Kasumi-1 (cell line): ENCODE measurements at regions not wholly inside any gene's neighbourhood (a gene's known extent, or its start where the extent isn't known, plus 50 kb on each side); places are given as distances from the start of the nearest gene placed in this dataset.
"Not testable (repeated sequence)": the region's sequence is repeated elsewhere in the genome, so short reads cannot be mapped to it uniquely, and the experiment has no call there.

Experiments
- DNase-seq, 2 experiments: peaks; one replicate each; lab custom pipeline; 2025; lab: John Stamatoyannopoulos, UW

DNA sequence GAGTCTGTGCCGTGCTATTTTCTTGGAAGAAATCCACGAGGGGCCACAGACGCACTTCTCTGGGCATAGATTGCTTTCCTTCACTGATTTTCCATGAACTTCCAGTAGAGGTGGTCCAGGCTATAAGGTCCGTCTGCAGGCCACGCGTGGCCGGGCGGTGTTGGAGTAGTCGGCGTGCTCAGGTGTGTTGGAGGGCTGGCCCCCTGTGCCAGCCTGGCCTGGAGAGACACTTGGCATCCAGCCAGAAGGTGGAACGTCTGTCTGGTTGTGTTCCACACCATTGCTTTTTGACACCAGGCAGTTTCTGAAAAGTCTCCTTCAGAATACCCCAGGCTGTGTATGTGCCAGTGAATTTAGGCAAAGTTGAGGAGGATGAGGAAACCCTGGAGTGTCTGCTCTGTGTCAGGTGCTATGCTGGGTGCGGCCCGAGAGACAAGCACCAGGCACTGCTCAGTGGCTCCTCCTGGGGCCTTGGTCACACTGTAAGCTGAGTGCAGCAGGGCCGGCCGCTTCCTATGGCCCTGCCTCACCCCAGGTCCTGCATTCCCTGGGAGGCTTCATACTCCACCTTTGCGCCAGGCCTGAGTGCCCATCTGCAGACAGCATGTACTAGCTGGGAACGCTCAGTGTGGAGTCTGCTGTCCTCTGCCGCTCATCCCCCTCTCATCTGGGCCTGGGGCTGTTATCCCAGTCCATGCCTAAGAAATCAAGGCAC, 52.1 kb upstream of the TAMM41 start:
- no peak for DNase-seq

GRCh38 chr3:11899389-11899788, 52.7 kb upstream of the TAMM41 start:
- DNase-seq, result not testable (repeated sequence)

- DNase-seq, result no peak
These were observed 53.1 kb upstream of the TAMM41 start for GRCh38 chr3:11899826-11900225.

DNA sequence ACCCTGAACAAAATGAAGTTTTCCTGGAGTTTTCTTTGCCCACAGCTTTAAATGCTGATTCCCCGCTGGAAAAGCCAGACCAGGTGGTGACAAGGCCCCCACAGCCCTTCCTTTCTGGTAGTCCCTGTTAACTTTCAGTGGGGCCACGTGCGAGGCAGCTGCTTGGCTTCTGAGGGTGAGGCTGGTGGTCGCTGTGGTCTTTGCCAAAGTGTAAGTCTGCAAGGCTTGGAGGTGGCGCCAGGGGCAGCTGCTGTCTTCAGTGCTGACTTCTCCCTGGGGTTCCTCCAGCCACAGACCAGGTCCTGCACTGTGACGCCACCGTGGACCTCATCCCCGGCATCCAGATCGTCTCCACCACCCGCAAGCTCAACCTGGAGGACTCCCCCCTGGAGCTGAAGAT, 54.1 kb upstream of the TAMM41 start:
- DNase-seq, result no peak

DNA sequence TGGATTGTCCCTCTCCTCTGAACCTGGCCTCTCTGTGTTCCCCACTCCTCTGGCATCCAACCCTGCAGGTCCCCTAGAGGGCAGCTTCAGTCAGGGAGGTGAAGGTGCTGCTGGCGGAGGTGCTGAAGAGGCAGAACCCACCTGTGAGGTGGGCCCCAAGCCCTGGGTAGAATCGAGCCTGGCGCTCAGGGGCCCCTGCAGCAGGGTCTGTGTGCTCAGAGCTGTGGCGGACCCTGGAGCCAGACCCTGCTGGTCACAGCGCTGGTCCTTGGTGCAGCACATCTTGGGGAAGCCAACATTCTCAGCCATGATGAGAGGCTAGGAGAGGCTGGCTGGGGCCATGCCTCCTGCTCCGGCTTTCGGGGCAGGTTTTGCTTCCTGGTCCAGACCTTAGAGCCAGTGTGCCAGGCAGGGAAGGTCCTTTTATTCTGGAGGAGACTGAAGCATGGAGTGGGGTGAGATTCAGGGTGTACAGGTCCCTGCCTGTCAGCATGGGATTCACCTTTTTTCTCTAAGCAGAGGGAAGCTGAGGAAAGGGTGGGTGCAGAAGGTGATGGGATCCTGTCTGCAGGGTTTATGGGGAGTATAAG, 54.7 kb upstream of the TAMM41 start:
- DNase-seq, result no peak

DNA sequence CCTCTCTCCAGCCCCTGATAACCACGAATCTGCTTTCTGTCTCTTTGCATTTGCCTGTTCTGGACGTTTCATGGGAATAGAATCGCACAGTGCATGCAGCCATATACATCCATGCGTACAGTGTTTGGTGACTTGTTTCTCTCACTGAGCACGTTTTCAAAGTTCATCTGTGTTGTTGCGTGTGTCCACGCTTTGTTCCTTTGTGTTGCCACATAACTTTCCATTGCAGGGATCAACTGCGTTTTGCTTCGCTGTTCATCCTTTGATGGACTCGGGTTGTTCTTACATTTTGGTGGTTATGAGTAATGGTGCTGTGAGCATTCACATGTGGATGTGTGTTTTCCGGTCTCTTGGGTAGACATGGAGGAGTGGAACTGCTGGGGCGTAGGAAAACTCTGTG, 56.4 kb upstream of the TAMM41 start:
- no peak for DNase-seq

GRCh38 chr3:11903447-11903846, 56.8 kb upstream of the TAMM41 start:
- DNase-seq, result no peak

- no peak for DNase-seq
These were observed 57.5 kb upstream of the TAMM41 start for GRCh38 chr3:11904157-11904556.

GRCh38 chr3:11906407-11906806, 59.7 kb upstream of the TAMM41 start:
- no peak for DNase-seq

GRCh38 chr3:11907667-11908660, 61.3 kb upstream of the TAMM41 start:
- no peak for DNase-seq

DNA sequence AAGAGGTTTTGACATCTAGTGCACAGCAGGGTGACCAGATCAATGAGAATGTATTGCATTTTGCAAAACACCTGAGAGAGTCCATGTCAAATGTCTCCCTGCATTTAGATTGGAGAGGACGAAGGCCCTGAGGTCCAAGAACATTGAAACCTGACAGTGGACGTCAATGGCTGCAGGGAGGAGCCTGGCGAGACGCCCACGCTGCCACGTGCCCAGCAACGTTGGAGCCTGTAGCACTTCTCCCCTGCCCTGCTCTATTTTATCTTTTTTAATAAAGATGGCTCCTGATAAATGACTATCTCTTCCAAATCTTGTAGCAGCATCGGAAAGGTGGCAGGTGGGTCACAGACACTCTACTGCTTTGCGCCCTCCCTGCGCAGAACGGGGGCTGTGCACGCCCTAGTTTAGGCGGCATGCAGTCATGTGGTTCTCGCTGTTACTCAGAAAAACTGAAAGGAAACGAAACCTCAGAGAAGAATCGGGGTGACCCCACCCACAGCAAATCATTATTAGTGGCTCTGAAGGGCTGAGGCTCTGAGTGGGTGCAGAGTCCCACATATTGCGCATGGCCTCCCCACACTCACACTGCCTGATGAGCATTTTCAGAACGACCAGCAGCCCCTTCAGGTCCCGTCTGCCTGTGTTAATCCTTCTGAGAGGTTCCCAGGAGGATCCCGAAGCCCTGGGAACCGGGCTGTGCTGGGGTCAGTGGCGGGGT, 62.5 kb upstream of the TAMM41 start:
- no peak for DNase-seq

GRCh38 chr3:11909726-11910125, 63.0 kb upstream of the TAMM41 start:
- DNase-seq, result no peak

DNA sequence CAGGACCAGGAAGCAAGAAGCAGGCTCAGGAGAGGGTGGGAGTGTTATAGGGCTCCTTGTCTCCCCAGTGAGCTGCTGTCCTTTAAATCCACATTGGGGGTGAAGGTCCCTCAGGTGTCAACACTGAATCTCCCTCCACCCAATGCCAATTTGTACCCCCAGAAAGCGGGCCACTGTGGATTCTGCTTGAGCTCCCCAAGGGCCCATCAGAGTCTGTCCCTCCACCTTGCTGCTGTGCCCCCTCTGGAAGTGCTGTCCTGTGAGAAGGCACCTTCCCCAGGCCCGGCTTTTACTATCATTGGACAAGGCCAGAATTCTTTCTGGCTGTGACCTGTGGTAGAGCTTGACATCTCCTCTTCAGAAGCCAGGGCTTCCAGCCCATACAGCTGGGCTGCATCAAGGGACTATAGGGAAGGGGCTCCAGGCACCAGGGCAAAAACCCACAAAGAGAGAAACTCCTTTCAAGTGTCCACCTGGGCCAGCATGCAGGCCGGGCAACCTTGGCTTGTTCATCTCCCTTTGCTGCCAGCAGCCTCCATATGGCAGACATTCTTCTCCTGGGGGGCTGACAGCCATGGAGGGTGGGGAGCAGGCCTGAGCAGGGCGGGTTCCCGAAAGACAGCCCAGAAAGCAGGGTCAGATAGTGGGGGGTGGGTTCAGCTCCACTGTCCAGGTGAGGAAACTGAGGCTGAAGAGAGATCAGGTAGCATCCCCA, 63.7 kb upstream of the TAMM41 start:
- not testable (repeated sequence) for DNase-seq

- DNase-seq, result no peak
These were observed 64.4 kb upstream of the TAMM41 start for GRCh38 chr3:11910971-11911531.

DNA sequence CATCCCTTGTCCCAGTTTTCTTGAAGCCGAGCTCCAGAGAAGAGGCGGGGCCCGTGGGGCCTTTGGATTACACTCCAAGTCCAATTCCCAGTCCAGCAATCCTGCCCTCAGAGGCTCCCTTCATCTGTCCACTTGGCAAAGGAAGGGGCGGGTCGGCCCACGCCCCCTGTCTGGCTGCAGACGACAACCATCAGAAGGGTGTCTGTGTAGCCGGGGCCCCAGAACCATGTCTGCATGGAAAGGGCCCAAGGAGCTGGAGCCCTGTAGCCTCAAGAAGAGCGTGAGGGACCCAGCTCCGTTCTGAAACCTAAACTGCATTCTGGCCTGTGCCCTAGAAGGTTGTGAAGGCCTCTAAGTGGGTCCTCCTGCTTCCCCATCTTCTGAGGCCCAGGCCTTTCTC, 65.2 kb upstream of the TAMM41 start:
- not testable (repeated sequence) for DNase-seq

GRCh38 chr3:11913316-11913715, 66.6 kb upstream of the TAMM41 start:
- no peak for DNase-seq

DNA sequence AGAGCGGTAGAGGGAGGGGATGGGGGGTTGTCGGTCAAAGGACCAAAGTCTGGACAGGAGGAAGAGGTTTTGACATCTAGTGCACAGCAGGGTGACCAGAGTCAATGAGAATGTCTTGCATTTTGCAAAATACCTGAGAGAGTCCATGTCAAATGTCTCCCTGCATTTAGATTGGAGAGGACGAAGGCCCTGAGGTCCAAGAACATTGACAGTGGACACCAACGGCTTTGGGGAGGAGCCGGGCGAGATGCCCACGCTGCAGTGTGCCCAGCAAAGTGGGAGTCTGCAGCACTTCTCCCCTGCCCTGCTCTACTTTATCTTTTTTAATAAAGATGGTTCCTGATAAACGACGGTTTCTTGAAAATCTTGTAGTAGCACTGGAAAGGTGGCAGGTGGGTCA, 67.4 kb upstream of the TAMM41 start:
- DNase-seq, result no peak

DNA sequence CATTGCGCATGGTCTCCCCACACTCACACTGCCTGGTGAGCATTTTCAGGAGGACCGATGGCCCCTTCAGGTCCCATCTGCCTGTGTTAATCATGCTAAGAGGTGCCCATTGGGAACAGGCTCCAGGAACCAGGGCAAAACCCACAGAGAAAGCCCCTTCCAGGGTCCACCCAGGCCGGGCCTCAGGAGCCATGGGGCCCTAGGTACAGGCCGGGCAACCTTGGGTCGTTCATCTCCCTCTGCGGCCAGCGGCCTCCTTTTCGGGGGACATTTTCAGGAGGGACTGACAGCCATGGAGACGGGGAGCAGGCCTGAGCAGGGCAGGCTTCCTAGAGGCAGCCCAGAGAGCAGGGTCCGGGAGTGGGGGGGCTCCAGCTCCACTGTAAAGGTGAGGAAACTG, 68.0 kb upstream of the TAMM41 start:
- DNase-seq, result no peak

- no peak for DNase-seq
These were observed 69.1 kb upstream of the TAMM41 start for GRCh38 chr3:11915621-11916424.

DNA sequence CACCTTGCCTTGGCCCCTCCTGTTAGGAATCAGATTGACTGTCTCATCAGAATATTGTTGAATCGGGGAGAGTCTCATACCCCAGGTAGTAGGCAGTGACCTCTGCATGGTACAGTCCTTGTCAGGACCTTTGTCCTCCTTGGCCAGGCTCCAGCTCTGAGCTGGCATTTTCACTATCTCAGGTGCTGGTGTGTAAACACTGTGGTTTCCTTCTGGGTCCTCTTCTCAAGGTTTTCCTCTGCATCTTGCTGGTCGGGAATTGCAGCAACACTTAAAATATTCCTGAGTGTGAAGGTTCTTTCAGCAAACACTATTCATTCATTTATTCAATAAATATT, 69.7 kb upstream of the TAMM41 start:
- not testable (repeated sequence) for DNase-seq
